ENCODE measurements at regions not wholly inside any gene's neighbourhood (a gene's known extent, or its start where the extent isn't known, plus 50 kb on each side); places are given as distances from the start of the nearest gene placed in this dataset.
"Not testable (repeated sequence)": the region's sequence is repeated elsewhere in the genome, so short reads cannot be mapped to it uniquely, and the experiment has no call there.

GRCh38 chr10:108064746-108065260 is 900.3 kb upstream of the SORCS1 start:
- H3K4me1 Mint-ChIP-seq, result no peaks in the 10 kb centered on the region
- H3K27me3 Mint-ChIP-seq, result no peaks in the 10 kb centered on the region
- H3K27ac Mint-ChIP-seq, result no peak overlapping the region
- H3K9me3 Mint-ChIP-seq, result peaks cover 6% of the 10 kb centered on the region
- no peak overlapping the region for H3K4me3 Mint-ChIP-seq
- H3K36me3 Mint-ChIP-seq, result no peaks in the 10 kb centered on the region

GRCh38 chr10:108060246-108060645 is 895.7 kb upstream of the SORCS1 start:
- Mint-ChIP-seq H3K4me1 (no peaks in the 10 kb centered on the region), H3K27ac (no peak overlapping the region), H3K4me3 (no peak overlapping the region), H3K27me3 (no peaks in the 10 kb centered on the region), H3K36me3 (peaks cover 2% of the 10 kb centered on the region), H3K9me3 (peaks cover 12% of the 10 kb centered on the region)

GRCh38 chr10:108055506-108055905 is 891.0 kb upstream of the SORCS1 start:
- Mint-ChIP-seq H3K4me3 (no peak overlapping the region), H3K27ac (no peak overlapping the region)

GRCh38 chr10:108052981-108053380 is 888.5 kb upstream of the SORCS1 start:
- H3K9me3 Mint-ChIP-seq, result peaks cover 6% of the 10 kb centered on the region
- H3K4me1 Mint-ChIP-seq, result no peaks in the 10 kb centered on the region
- no peak overlapping the region for H3K4me3 Mint-ChIP-seq
- no peak overlapping the region for H3K27ac Mint-ChIP-seq
- H3K27me3 Mint-ChIP-seq, result no peaks in the 10 kb centered on the region
- peaks cover 2% of the 10 kb centered on the region for H3K36me3 Mint-ChIP-seq

More at GRCh38 chr10:108055506-108055905, 891.0 kb upstream of the SORCS1 start:
- H3K36me3 Mint-ChIP-seq, result peaks cover 2% of the 10 kb centered on the region
- H3K27me3 Mint-ChIP-seq, result no peaks in the 10 kb centered on the region
- H3K9me3 Mint-ChIP-seq, result peaks cover 6% of the 10 kb centered on the region
- H3K4me1 Mint-ChIP-seq, result no peaks in the 10 kb centered on the region

GRCh38 chr10:108051218-108051617 is 886.7 kb upstream of the SORCS1 start:
- no peaks in the 10 kb centered on the region for H3K4me1 Mint-ChIP-seq
- H3K27ac Mint-ChIP-seq, result no peak overlapping the region
- H3K4me3 Mint-ChIP-seq, result no peak overlapping the region
- H3K9me3 Mint-ChIP-seq, result peaks cover 5% of the 10 kb centered on the region
- peaks cover 2% of the 10 kb centered on the region for H3K36me3 Mint-ChIP-seq
- H3K27me3 Mint-ChIP-seq, result no peaks in the 10 kb centered on the region

- no peaks in the 10 kb centered on the region for H3K4me1 Mint-ChIP-seq
- H3K9me3 Mint-ChIP-seq, result no peaks in the 10 kb centered on the region
- no peaks in the 10 kb centered on the region for H3K27me3 Mint-ChIP-seq
- H3K4me3 Mint-ChIP-seq, result no peak overlapping the region
- no peaks in the 10 kb centered on the region for H3K36me3 Mint-ChIP-seq
- no peak overlapping the region for H3K27ac Mint-ChIP-seq
Measured at GRCh38 chr10:108050626-108051025, 886.1 kb upstream of the SORCS1 start.

- H3K27me3 Mint-ChIP-seq, result no peaks in the 10 kb centered on the region
- no peaks in the 10 kb centered on the region for H3K9me3 Mint-ChIP-seq
- no peaks in the 10 kb centered on the region for H3K36me3 Mint-ChIP-seq
- no peak overlapping the region for H3K27ac Mint-ChIP-seq
- H3K4me1 Mint-ChIP-seq, result no peaks in the 10 kb centered on the region
- H3K4me3 Mint-ChIP-seq, result no peak overlapping the region
Measured at GRCh38 chr10:108049668-108050067, 885.2 kb upstream of the SORCS1 start.

- Mint-ChIP-seq H3K27ac (no peak overlapping the region), H3K4me1 (no peaks in the 10 kb centered on the region), H3K9me3 (no peaks in the 10 kb centered on the region), H3K27me3 (no peaks in the 10 kb centered on the region), H3K4me3 (no peak overlapping the region), H3K36me3 (no peaks in the 10 kb centered on the region)
Measured at GRCh38 chr10:108048898-108049297, 884.4 kb upstream of the SORCS1 start.

- H3K27ac Mint-ChIP-seq, result no peak overlapping the region
- H3K27me3 Mint-ChIP-seq, result no peaks in the 10 kb centered on the region
- no peaks in the 10 kb centered on the region for H3K9me3 Mint-ChIP-seq
- no peaks in the 10 kb centered on the region for H3K36me3 Mint-ChIP-seq
- H3K4me1 Mint-ChIP-seq, result no peaks in the 10 kb centered on the region
- H3K4me3 Mint-ChIP-seq, result no peak overlapping the region
Measured at GRCh38 chr10:108039821-108040584, 875.5 kb upstream of the SORCS1 start.

- Mint-ChIP-seq H3K27ac (no peak overlapping the region), H3K4me1 (no peaks in the 10 kb centered on the region), H3K9me3 (no peaks in the 10 kb centered on the region), H3K4me3 (no peak overlapping the region), H3K27me3 (no peaks in the 10 kb centered on the region), H3K36me3 (no peaks in the 10 kb centered on the region)
Measured at GRCh38 chr10:108037061-108037460, 872.6 kb upstream of the SORCS1 start.

- Mint-ChIP-seq H3K27ac (no peak overlapping the region), H3K9me3 (no peaks in the 10 kb centered on the region), H3K36me3 (no peaks in the 10 kb centered on the region), H3K4me3 (no peak overlapping the region), H3K4me1 (no peaks in the 10 kb centered on the region), H3K27me3 (no peaks in the 10 kb centered on the region)
Measured at GRCh38 chr10:108036265-108036664, 871.8 kb upstream of the SORCS1 start.

- Mint-ChIP-seq H3K4me3 (no peak overlapping the region), H3K9me3 (no peaks in the 10 kb centered on the region), H3K27ac (no peak overlapping the region), H3K36me3 (no peaks in the 10 kb centered on the region), H3K4me1 (no peaks in the 10 kb centered on the region), H3K27me3 (no peaks in the 10 kb centered on the region)
Measured at GRCh38 chr10:108034829-108035228, 870.3 kb upstream of the SORCS1 start.

- H3K27me3 Mint-ChIP-seq, H3K4me1 Mint-ChIP-seq, H3K4me3 Mint-ChIP-seq, H3K9me3 Mint-ChIP-seq, H3K36me3 Mint-ChIP-seq, H3K27ac Mint-ChIP-seq: not testable (repeated sequence)
Measured at GRCh38 chr10:108033518-108033917, 869.0 kb upstream of the SORCS1 start.

GRCh38 chr10:108031505-108031904 is 867.0 kb upstream of the SORCS1 start:
- H3K27ac Mint-ChIP-seq, result no peak overlapping the region
- no peaks in the 10 kb centered on the region for H3K4me1 Mint-ChIP-seq
- H3K36me3 Mint-ChIP-seq, result no peaks in the 10 kb centered on the region
- no peaks in the 10 kb centered on the region for H3K27me3 Mint-ChIP-seq
- no peak overlapping the region for H3K4me3 Mint-ChIP-seq
- H3K9me3 Mint-ChIP-seq, result peaks cover 5% of the 10 kb centered on the region

- Mint-ChIP-seq H3K36me3 (no peaks in the 10 kb centered on the region), H3K9me3 (peaks cover 22% of the 10 kb centered on the region), H3K27me3 (no peaks in the 10 kb centered on the region), H3K27ac (no peak overlapping the region), H3K4me1 (no peaks in the 10 kb centered on the region), H3K4me3 (no peak overlapping the region)
Measured at GRCh38 chr10:108014902-108015177, 850.3 kb upstream of the SORCS1 start.

GRCh38 chr10:108014145-108014901 is 849.8 kb upstream of the SORCS1 start:
- no peaks in the 10 kb centered on the region for H3K27me3 Mint-ChIP-seq
- H3K4me3 Mint-ChIP-seq, result no peak overlapping the region
- no peaks in the 10 kb centered on the region for H3K36me3 Mint-ChIP-seq
- H3K27ac Mint-ChIP-seq, result no peak overlapping the region
- no peaks in the 10 kb centered on the region for H3K4me1 Mint-ChIP-seq
- H3K9me3 Mint-ChIP-seq, result peaks cover 22% of the 10 kb centered on the region

All from activated naive CD4-positive, alpha-beta T cell treated with anti-CD3 and anti-CD28 coated beads, Interleukin-2, amount 50 U/mL, for 24 hours (primary cell).